DND-41 (cell line): ENCODE measurements at regions not wholly inside any gene's neighbourhood (a gene's known extent, or its start where the extent isn't known, plus 50 kb on each side); places are given as distances from the start of the nearest gene placed in this dataset.

ENCODE experiments used
- ATAC-seq: fragments of 200-7000 bp; cut with Tn5 transposase; 3 replicates; pipeline ENCODE4 v1.9.1; 2021; ENCODE audit warnings: low read depth; ENCODE audit not compliant: insufficient read depth
- DNase-seq: peaks from one replicate; pipeline ENCODE4 v3.0.0-alpha.2; 2020
- H2AFZ ChIP-seq: 2 replicates; pipeline ENCODE4 v1.6.0; 2012; ENCODE audit warnings: low read depth, low read length
- H3K27ac ChIP-seq: 2 replicates; pipeline ENCODE4 v1.5.1; 2012; ENCODE audit warnings: low read length, inconsistent platforms
- H3K27me3 ChIP-seq: fragments of 200-600 bp; sonication (generic); 2 replicates; pipeline ENCODE4 v1.6.0; 2012; ENCODE audit warnings: low read length, mild to moderate bottlenecking, inconsistent platforms; ENCODE audit not compliant: insufficient read depth, poor library complexity
- H3K36me3 ChIP-seq: 2 replicates; pipeline ENCODE4 v1.5.1; 2012; ENCODE audit warnings: low read length, inconsistent platforms; ENCODE audit not compliant: insufficient read depth
- H3K4me1 ChIP-seq: 2 replicates; pipeline ENCODE4 v1.5.1; 2012; ENCODE audit warnings: mild to moderate bottlenecking, low read length; ENCODE audit not compliant: insufficient read depth
- H3K4me2 ChIP-seq: 2 replicates; pipeline ENCODE4 v1.6.0; 2012; ENCODE audit warnings: mild to moderate bottlenecking, moderate library complexity, low read length, inconsistent platforms; ENCODE audit not compliant: insufficient read depth
- H3K4me3 ChIP-seq, 2 experiments: fragments of 200-600 bp in 1 of 2; shearing (Covaris generic) in 1 of 2; 2 replicates each; pipeline ENCODE4 v1.5.1; 2012 to 2016; ENCODE audit warnings: inconsistent platforms in 2 of 2, low read length in 2 of 2, mild to moderate bottlenecking in 2 of 2, low read depth in 1 of 2, moderate library complexity in 1 of 2
- H3K79me2 ChIP-seq: 2 replicates; pipeline ENCODE4 v1.6.0; 2012; ENCODE audit warnings: low read length, inconsistent platforms; ENCODE audit not compliant: insufficient read depth
- H3K9ac ChIP-seq: 2 replicates; pipeline ENCODE4 v1.6.0; 2012; ENCODE audit warnings: low read depth, mild to moderate bottlenecking, inconsistent platforms, low read length, moderate library complexity
- H3K9me3 ChIP-seq: 2 replicates; pipeline ENCODE4 v1.5.1; 2012; ENCODE audit warnings: low read length, moderate library complexity, mild to moderate bottlenecking, inconsistent platforms; ENCODE audit not compliant: insufficient read depth, severe bottlenecking
- H4K20me1 ChIP-seq: 2 replicates; pipeline ENCODE4 v1.6.0; 2012; ENCODE audit warnings: low read length; ENCODE audit not compliant: insufficient read depth
- CTCF ChIP-seq: IDR thresholded peaks from 2 replicates; pipeline ENCODE4 v1.5.1; 2012; ENCODE audit warnings: borderline replicate concordance, low read length, moderate library complexity, mild to moderate bottlenecking; ENCODE audit not compliant: poor library complexity, severe bottlenecking; ENCODE audit errors: extremely low read depth
- EZH2 ChIP-seq: IDR thresholded peaks from 3 replicates; pipeline ENCODE4 v1.6.1; 2012; ENCODE audit warnings: borderline replicate concordance, low read depth, mild to moderate bottlenecking, moderate library complexity, low read length, inconsistent platforms; ENCODE audit not compliant: severe bottlenecking

DNA sequence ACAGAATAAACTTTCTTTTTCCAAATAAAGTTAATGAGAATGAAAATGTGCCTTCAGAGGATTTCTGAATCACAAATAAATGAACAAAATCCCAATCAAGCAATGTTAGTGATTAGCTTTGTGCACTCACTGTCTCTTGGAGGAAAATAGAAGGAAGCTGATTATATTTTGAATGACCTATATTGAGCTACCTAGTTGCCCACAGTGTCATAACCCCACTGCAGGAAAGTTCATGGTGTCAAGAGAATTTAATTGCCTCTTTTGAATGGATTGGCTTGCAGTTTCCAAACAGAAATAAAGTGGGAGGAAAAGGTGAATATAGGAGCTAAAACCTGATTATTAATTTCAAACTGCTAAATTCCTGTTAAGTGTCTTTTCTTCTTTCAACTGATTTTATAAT lies 515.9 kb downstream of the JRKL start:
- no peak for ATAC-seq
- Histone ChIP-seq H3K36me3 (no peaks in the 10 kb centered on the region), H3K9me3 (no peaks in the 10 kb centered on the region), H3K4me1 (no peaks in the 10 kb centered on the region), H3K4me2 (no peak overlapping the region), H3K9ac (no peak overlapping the region), H3K27me3 (no peaks in the 10 kb centered on the region), H4K20me1 (no peaks in the 10 kb centered on the region), H3K27ac (no peak overlapping the region), H3K79me2 (no peaks in the 10 kb centered on the region), H3K4me3 (no peak overlapping the region), H2AFZ (no peak overlapping the region)
- DNase-seq = no peak
- TF ChIP-seq CTCF (no peak), EZH2 (no peak)

GRCh38 chr11:96906476-96906875 lies 516.7 kb downstream of the JRKL start:
- H3K9ac ChIP-seq = no peak overlapping the region
- H3K4me2 ChIP-seq = no peak overlapping the region
- no peaks in the 10 kb centered on the region for H3K27me3 ChIP-seq
- no peaks in the 10 kb centered on the region for H4K20me1 ChIP-seq
- TF ChIP-seq EZH2 = no peak
- no peak for TF ChIP-seq CTCF
- no peaks in the 10 kb centered on the region for H3K36me3 ChIP-seq
- no peaks in the 10 kb centered on the region for H3K79me2 ChIP-seq
- no peaks in the 10 kb centered on the region for H3K9me3 ChIP-seq
- no peak for DNase-seq
- no peak overlapping the region for H2AFZ ChIP-seq
- ATAC-seq = no peak
- H3K27ac ChIP-seq = no peak overlapping the region
- no peaks in the 10 kb centered on the region for H3K4me1 ChIP-seq
- H3K4me3 ChIP-seq = no peak overlapping the region

GRCh38 chr11:96925862-96926261 lies 536.0 kb downstream of the JRKL start:
- H3K9me3 ChIP-seq = no peaks in the 10 kb centered on the region
- H3K36me3 ChIP-seq = no peaks in the 10 kb centered on the region
- no peaks in the 10 kb centered on the region for H3K79me2 ChIP-seq
- no peak for DNase-seq
- H3K4me1 ChIP-seq = no peaks in the 10 kb centered on the region
- no peak overlapping the region for H2AFZ ChIP-seq
- H3K27ac ChIP-seq = no peak overlapping the region
- no peaks in the 10 kb centered on the region for H3K27me3 ChIP-seq
- H3K4me2 ChIP-seq = no peak overlapping the region
- ATAC-seq = no peak
- no peak overlapping the region for H3K4me3 ChIP-seq
- no peak overlapping the region for H3K9ac ChIP-seq
- H4K20me1 ChIP-seq = no peaks in the 10 kb centered on the region
- no peak for TF ChIP-seq EZH2
- no peak for TF ChIP-seq CTCF

DNA sequence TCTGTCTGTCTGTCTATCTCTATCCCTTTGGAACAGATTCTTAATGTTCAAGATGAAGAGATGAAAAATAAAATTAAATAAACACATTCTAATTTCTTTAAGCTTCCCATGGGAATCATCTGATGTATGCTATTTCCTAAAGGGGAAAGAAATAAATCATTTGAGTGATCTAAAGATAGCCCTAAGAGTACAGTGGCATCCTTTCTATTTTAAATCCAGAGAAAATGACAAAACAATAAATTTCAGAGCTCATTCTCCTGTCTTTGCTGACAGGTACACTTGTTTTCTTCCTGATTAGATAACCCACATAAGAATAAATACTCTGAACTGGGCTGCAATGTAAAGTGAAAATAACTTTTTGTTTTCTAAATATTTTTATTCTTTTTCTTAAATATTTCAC lies 550.4 kb downstream of the JRKL start:
- Histone ChIP-seq H3K4me3 (no peak overlapping the region), H3K9me3 (no peaks in the 10 kb centered on the region), H3K4me1 (no peaks in the 10 kb centered on the region), H3K27ac (no peak overlapping the region), H2AFZ (no peak overlapping the region), H3K79me2 (no peaks in the 10 kb centered on the region), H3K36me3 (no peaks in the 10 kb centered on the region), H3K27me3 (no peaks in the 10 kb centered on the region), H3K9ac (no peak overlapping the region), H4K20me1 (no peaks in the 10 kb centered on the region), H3K4me2 (no peak overlapping the region)
- DNase-seq = no peak
- TF ChIP-seq EZH2 = no peak
- TF ChIP-seq CTCF = no peak
- ATAC-seq = no peak
